GM12872 (cell line): ENCODE measurements at regions not wholly inside any gene's neighbourhood (a gene's known extent, or its start where the extent isn't known, plus 50 kb on each side); places are given as distances from the start of the nearest gene placed in this dataset.

ENCODE experiments used
- TF ChIP-seq, protein P1 (sequence below): IDR thresholded peaks from 3 replicates; pipeline ENCODE4 v1.5.1; 2011; ENCODE audit warnings: low read depth, mild to moderate bottlenecking, low read length, moderate library complexity; ENCODE audit not compliant: insufficient read depth

GRCh38 chr2:215505044-215505786 is 69.3 kb upstream of the FN1 start:
- TF ChIP-seq, protein P1, sequence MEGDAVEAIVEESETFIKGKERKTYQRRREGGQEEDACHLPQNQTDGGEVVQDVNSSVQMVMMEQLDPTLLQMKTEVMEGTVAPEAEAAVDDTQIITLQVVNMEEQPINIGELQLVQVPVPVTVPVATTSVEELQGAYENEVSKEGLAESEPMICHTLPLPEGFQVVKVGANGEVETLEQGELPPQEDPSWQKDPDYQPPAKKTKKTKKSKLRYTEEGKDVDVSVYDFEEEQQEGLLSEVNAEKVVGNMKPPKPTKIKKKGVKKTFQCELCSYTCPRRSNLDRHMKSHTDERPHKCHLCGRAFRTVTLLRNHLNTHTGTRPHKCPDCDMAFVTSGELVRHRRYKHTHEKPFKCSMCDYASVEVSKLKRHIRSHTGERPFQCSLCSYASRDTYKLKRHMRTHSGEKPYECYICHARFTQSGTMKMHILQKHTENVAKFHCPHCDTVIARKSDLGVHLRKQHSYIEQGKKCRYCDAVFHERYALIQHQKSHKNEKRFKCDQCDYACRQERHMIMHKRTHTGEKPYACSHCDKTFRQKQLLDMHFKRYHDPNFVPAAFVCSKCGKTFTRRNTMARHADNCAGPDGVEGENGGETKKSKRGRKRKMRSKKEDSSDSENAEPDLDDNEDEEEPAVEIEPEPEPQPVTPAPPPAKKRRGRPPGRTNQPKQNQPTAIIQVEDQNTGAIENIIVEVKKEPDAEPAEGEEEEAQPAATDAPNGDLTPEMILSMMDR = no peak

DNA sequence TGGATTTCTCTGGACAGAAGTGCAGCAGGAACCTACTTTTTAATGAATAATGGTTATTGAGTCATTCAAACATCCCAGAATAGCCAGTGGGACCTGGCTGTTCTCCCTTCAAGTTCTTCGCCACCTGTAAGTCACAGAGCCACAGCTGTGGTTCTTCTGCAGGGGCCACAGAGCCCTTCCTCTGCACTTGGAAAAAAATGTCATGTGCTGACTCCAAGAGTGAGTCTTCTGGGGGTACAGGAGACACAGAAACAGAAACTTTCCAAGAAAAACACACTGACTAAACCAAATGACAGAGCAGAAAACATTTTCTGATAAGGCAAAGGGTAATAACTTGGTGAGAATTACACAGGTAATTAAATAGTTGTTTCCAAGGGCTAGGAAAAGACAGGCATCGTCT is 68.7 kb upstream of the FN1 start:
- TF ChIP-seq, protein P1 = no peak

DNA sequence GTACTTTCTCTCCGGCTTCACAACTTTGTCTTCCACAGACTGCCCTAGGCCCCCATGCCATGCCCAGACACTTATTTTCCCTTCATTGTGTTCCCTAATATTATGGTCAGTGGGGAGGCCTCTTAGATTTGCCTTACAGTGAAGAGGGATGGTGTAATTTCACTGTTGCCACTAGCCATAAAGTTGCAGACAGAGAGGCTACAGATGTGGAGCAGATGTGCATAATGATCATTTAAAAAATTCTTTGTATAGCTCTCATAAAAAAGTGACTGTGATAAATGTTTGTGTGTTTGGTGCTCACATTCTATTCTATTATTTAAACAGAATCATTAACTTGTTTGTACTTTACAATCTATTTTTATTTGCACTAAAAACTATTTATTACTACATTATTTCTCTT is 67.5 kb upstream of the FN1 start:
- TF ChIP-seq, protein P1 = no peak

GRCh38 chr2:215500466-215500865 is 64.6 kb upstream of the FN1 start:
- TF ChIP-seq, protein P1 = no peak

DNA sequence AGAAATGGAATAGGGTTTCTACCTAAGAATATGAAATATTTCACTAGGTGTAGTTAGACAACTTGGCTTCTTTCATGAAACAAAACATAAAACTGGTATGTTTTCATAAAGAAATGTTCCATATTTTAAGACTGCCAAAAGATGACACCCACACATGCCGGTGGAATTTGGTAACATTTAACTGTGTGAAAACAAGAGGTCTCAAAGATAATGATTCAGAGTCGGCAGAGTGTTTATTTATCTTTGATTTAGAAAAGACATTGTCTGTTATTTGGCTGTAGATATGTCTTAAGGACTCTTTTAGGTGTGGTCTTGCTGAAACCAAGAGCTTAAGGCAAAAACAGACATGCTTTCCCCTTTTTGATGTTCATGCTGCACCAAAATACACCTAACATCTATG is 63.5 kb upstream of the FN1 start:
- TF ChIP-seq, protein P1 = no peak

- TF ChIP-seq, protein P1 = no peak
These were observed 62.6 kb upstream of the FN1 start for GRCh38 chr2:215498431-215498830.

DNA sequence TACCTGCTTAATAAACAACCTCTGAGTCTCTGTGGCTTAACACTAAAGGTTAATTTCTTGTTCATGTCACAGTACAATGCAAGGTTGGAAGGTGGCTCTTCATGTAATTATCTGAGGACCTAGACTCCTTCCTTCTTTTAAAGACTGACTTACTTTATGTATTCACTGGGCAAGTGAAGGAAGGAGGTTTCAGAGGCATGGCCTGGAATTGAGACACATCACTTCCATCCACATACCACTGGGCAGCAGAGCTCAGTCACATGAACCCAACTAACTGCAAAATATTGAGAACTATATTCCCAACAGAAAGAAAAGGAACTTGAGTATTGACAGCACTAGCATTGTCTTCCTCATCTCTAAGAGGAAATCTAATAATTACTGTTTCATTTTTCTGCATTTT is 57.5 kb upstream of the FN1 start:
- TF ChIP-seq, protein P1 = no peak
